H9 (cell line): ENCODE measurements at regions not wholly inside any gene's neighbourhood (a gene's known extent, or its start where the extent isn't known, plus 50 kb on each side); places are given as distances from the start of the nearest gene placed in this dataset.

Source experiments
- DNase-seq: peaks from one replicate; pipeline ENCODE4 v3.0.0-alpha.2; 2017
- H2AFZ ChIP-seq: one replicate; pipeline ENCODE4 v1.6.1; 2013; ENCODE audit warnings: mild to moderate bottlenecking, low read length, control low read depth, moderate library complexity
- H2AK5ac ChIP-seq: 2 replicates; pipeline ENCODE4 v1.6.1; 2013; ENCODE audit warnings: low read length, control low read depth, mixed read lengths; ENCODE audit not compliant: insufficient read length
- H2BK120ac ChIP-seq: one replicate; pipeline ENCODE4 v1.6.1; 2013; ENCODE audit warnings: low read depth, mild to moderate bottlenecking, low read length, control low read depth, inconsistent platforms; ENCODE audit not compliant: poor library complexity, severe bottlenecking
- H2BK12ac ChIP-seq: 2 replicates; pipeline ENCODE4 v1.6.1; 2013; ENCODE audit warnings: low read length, control low read depth, mixed read lengths, low read depth; ENCODE audit not compliant: insufficient read length
- H2BK15ac ChIP-seq: 2 replicates; pipeline ENCODE4 v1.6.1; 2013; ENCODE audit warnings: low read depth, low read length, control low read depth
- H2BK20ac ChIP-seq: one replicate; pipeline ENCODE4 v1.6.1; 2013; ENCODE audit warnings: low read depth, mild to moderate bottlenecking, low read length, control low read depth, inconsistent platforms; ENCODE audit not compliant: poor library complexity, severe bottlenecking
- H2BK5ac ChIP-seq: 2 replicates; pipeline ENCODE4 v1.6.1; 2013; ENCODE audit warnings: low read length, control low read depth, mixed read lengths; ENCODE audit not compliant: insufficient read length
- H3K14ac ChIP-seq: 2 replicates; pipeline ENCODE4 v1.6.1; 2013; ENCODE audit warnings: low read length, control low read depth; ENCODE audit not compliant: insufficient read depth
- H3K18ac ChIP-seq: 2 replicates; pipeline ENCODE4 v1.6.1; 2013; ENCODE audit warnings: low read depth, mild to moderate bottlenecking, mixed read lengths, low read length, control low read depth; ENCODE audit not compliant: insufficient read length
- H3K23ac ChIP-seq: 2 replicates; pipeline ENCODE4 v1.6.1; 2013; ENCODE audit warnings: low read length, control low read depth, mixed read lengths, low read depth; ENCODE audit not compliant: insufficient read length
- H3K23me2 ChIP-seq: 2 replicates; pipeline ENCODE4 v1.6.1; 2013; ENCODE audit warnings: low read depth, mild to moderate bottlenecking, mixed read lengths, low read length, control low read depth; ENCODE audit not compliant: insufficient read length, poor library complexity, severe bottlenecking
- H3K27ac ChIP-seq: 2 replicates; pipeline ENCODE4 v1.5.1; 2013; ENCODE audit warnings: low read length, control low read depth, mixed read lengths, low read depth; ENCODE audit not compliant: insufficient read length
- H3K27me3 ChIP-seq: 2 replicates; pipeline ENCODE4 v1.6.1; 2013; ENCODE audit warnings: low read length, control low read depth, inconsistent platforms; ENCODE audit not compliant: insufficient read depth
- H3K4ac ChIP-seq: 2 replicates; pipeline ENCODE4 v1.6.1; 2013; ENCODE audit warnings: low read depth, mild to moderate bottlenecking, control low read depth, inconsistent platforms, low read length, moderate library complexity
- H3K4me1 ChIP-seq: 2 replicates; pipeline ENCODE4 v1.6.1; 2013; ENCODE audit warnings: low read length, control low read depth, inconsistent platforms; ENCODE audit not compliant: insufficient read depth
- H3K4me2 ChIP-seq: 2 replicates; pipeline ENCODE4 v1.6.1; 2013; ENCODE audit warnings: low read length, control low read depth, mixed read lengths; ENCODE audit not compliant: insufficient read length, insufficient read depth
- H3K56ac ChIP-seq: 2 replicates; pipeline ENCODE4 v1.6.1; 2013; ENCODE audit warnings: low read depth, mild to moderate bottlenecking, mixed read lengths, low read length, control low read depth; ENCODE audit not compliant: insufficient read length
- H3K79me1 ChIP-seq: 2 replicates; pipeline ENCODE4 v1.6.1; 2013; ENCODE audit warnings: low read depth, mild to moderate bottlenecking, moderate library complexity, low read length, control low read depth, inconsistent platforms; ENCODE audit not compliant: insufficient read depth, poor library complexity, severe bottlenecking
- H3K79me2 ChIP-seq: 2 replicates; pipeline ENCODE4 v1.6.1; 2013; ENCODE audit warnings: low read length, control low read depth, inconsistent platforms; ENCODE audit not compliant: insufficient read depth
- H3K9ac ChIP-seq: 2 replicates; pipeline ENCODE4 v1.6.1; 2013; ENCODE audit warnings: low read length, control low read depth, mixed read lengths; ENCODE audit not compliant: insufficient read length; ENCODE audit errors: extremely low read depth
- H3K9me3 ChIP-seq: one replicate; pipeline ENCODE4 v1.6.1; 2013; ENCODE audit warnings: low read depth, low read length, inconsistent platforms; ENCODE audit not compliant: control insufficient read depth
- H3T11ph ChIP-seq: one replicate; pipeline ENCODE4 v1.6.1; 2013; ENCODE audit warnings: mild to moderate bottlenecking, low read length, control low read depth, inconsistent platforms
- H4K20me1 ChIP-seq: one replicate; pipeline ENCODE4 v1.6.1; 2013; ENCODE audit not compliant: control insufficient read depth, insufficient read length, insufficient read depth
- H4K5ac ChIP-seq: 2 replicates; pipeline ENCODE4 v1.6.1; 2013; ENCODE audit warnings: low read depth, mild to moderate bottlenecking, mixed read lengths, low read length, control low read depth; ENCODE audit not compliant: insufficient read length
- H4K8ac ChIP-seq: replicated peaks from 2 replicates; pipeline ENCODE4 v1.6.1; 2013; ENCODE audit warnings: low read length, control low read depth, mixed read lengths, low read depth; ENCODE audit not compliant: insufficient read length
- H4K91ac ChIP-seq: 2 replicates; pipeline ENCODE4 v1.6.1; 2013; ENCODE audit warnings: low read depth, mild to moderate bottlenecking, moderate library complexity, mixed read lengths, low read length, control low read depth; ENCODE audit not compliant: insufficient read length
- H3K27ac Mint-ChIP-seq, 3 experiments: 2 replicates in 2 of 3; 3 replicates in 1 of 3; pipeline ENCODE4 v1.8.0; 2020 to 2021; ENCODE audit warnings: mixed read lengths in 3 of 3, mild to moderate bottlenecking in 1 of 3, moderate library complexity in 1 of 3
- H3K27me3 Mint-ChIP-seq: 2 replicates; pipeline ENCODE4 v1.8.0; 2021; ENCODE audit warnings: low read depth, mild to moderate bottlenecking, moderate library complexity, mixed read lengths
- H3K36me3 Mint-ChIP-seq, 3 experiments: 2 replicates in 2 of 3; 3 replicates in 1 of 3; pipeline ENCODE4 v1.8.0; 2020 to 2021; ENCODE audit warnings: low read depth in 3 of 3, mixed read lengths in 3 of 3; ENCODE audit not compliant: insufficient read depth in 1 of 3
- H3K4me1 Mint-ChIP-seq, 2 experiments: 2 replicates each; pipeline ENCODE4 v1.8.0; 2020; ENCODE audit warnings: mixed read lengths in 2 of 2
- H3K4me3 Mint-ChIP-seq, 2 experiments: 2 replicates in 1 of 2; 3 replicates in 1 of 2; pipeline ENCODE4 v1.8.0; 2020 to 2021; ENCODE audit warnings: mild to moderate bottlenecking in 2 of 2, mixed read lengths in 2 of 2, moderate library complexity in 1 of 2
- H3K9me3 Mint-ChIP-seq, 2 experiments: 2 replicates in 1 of 2; 3 replicates in 1 of 2; pipeline ENCODE4 v1.8.0; 2020; ENCODE audit warnings: mild to moderate bottlenecking in 2 of 2, mixed read lengths in 2 of 2, moderate library complexity in 1 of 2
- CTCF ChIP-seq: fragments of 200-600 bp; sonication (generic); conservative IDR thresholded peaks from 3 replicates; pipeline ENCODE4 v1.8.0; 2021; ENCODE audit warnings: antibody characterized with exemption, mild to moderate bottlenecking
- WGBS: extraction: QIAGEN DNeasy Blood & Tissue Kit; methylation state at CpG from one replicate; pipeline ENCODE4 v1.1.7; 2013; ENCODE audit warnings: missing lambda C conversion rate, low lambda C conversion rate, mixed read lengths; ENCODE audit not compliant: insufficient read length; ENCODE audit errors: extremely low coverage; 5-methylcytosine and 5-hydroxymethylcytosine counted together

- H3K27ac Mint-ChIP-seq, result no peak overlapping the region
- Histone ChIP-seq H4K8ac (no peak overlapping the region), H3K18ac (no peak overlapping the region), H3K79me2 (no peaks in the 10 kb centered on the region), H4K5ac (no peak overlapping the region), H3K9me3 (no peaks in the 10 kb centered on the region), H2AFZ (no peak overlapping the region), H2BK5ac (no peak overlapping the region), H2AK5ac (no peak overlapping the region), H4K91ac (no peak overlapping the region), H3K23me2 (no peaks in the 10 kb centered on the region), H3K23ac (no peak overlapping the region), H3K27ac (no peak overlapping the region), H3K14ac (no peak overlapping the region), H2BK20ac (no peak overlapping the region), H2BK15ac (no peak overlapping the region), H3K4me1 (peaks cover 2% of the 10 kb centered on the region; the same call in 1 of the 2 replicates), H3K56ac (no peak overlapping the region), H3K4me2 (no peak overlapping the region), H3K27me3 (no peaks in the 10 kb centered on the region), H3K79me1 (no peaks in the 10 kb centered on the region), H3K9ac (no peak overlapping the region), H2BK120ac (no peak overlapping the region), H2BK12ac (no peak overlapping the region), H3T11ph (no peak overlapping the region), H4K20me1 (no peaks in the 10 kb centered on the region), H3K4ac (no peak overlapping the region)
- no peak for TF ChIP-seq CTCF
- no peak for DNase-seq
- H3K9me3 Mint-ChIP-seq, result no peaks in the 10 kb centered on the region
- H3K4me1 Mint-ChIP-seq, result peaks cover 34 to 43% of the 10 kb centered on the region in 2 experiments
- peaks cover 19% of the 10 kb centered on the region for H3K27me3 Mint-ChIP-seq
- H3K36me3 Mint-ChIP-seq, result no peaks in the 10 kb centered on the region; a peak in 1 of 7 replicates
- WGBS, result no CpG with 5 or more reads among the region's 12 CpGs
- H3K4me3 Mint-ChIP-seq, result no peak overlapping the region
These were observed 138.8 kb upstream of the UNC5B start for GRCh38 chr10:71073451-71074175.
